ENCODE measurements at regions not wholly inside any gene's neighbourhood (a gene's known extent, or its start where the extent isn't known, plus 50 kb on each side); places are given as distances from the start of the nearest gene placed in this dataset.
A peak's percentile ranks its signal among the peaks of the same experiment; 100 is the strongest.

DNA sequence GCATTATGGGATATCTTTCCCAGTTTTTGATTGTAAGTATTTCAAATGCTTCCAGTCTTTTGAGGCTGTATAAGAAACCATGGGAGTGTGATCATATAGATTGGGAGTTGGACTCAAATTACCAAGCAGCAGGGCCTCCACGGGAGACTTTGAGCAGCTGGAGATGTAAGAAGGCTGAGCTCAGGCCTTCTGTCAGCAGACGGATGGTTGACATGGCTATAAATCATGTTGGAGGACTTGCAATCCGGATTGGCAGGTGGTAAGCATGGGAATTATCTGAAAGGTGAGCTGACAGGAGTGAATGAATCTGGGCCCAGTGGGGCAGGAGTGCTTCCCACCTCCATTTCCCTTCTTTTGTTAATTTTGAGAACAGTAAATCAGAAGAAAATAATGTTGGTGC lies 83.2 kb upstream of the PPM1J start:
- H3K4me1 ChIP-seq (ENCODE audit: control insufficient read depth, insufficient read depth, low read length), result no peaks in the 10 kb centered on the region
- no peaks in the 10 kb centered on the region for H3K36me3 ChIP-seq (ENCODE audit: control insufficient read depth, insufficient read depth, low read length, severe bottlenecking)
- H3K9me3 ChIP-seq (ENCODE audit: control insufficient read depth, low read length), result no peaks in the 10 kb centered on the region
- DNase-seq (ENCODE audit: low read depth), result no peak
- no peak overlapping the region for H3K4me3 ChIP-seq (ENCODE audit: low read length)
- peaks cover 4% of the 10 kb centered on the region for H3K27me3 ChIP-seq (replicated peaks; ENCODE audit: control insufficient read depth, insufficient read depth, low read length)
- H3K9ac ChIP-seq (ENCODE audit: low read length), result no peak overlapping the region

DNA sequence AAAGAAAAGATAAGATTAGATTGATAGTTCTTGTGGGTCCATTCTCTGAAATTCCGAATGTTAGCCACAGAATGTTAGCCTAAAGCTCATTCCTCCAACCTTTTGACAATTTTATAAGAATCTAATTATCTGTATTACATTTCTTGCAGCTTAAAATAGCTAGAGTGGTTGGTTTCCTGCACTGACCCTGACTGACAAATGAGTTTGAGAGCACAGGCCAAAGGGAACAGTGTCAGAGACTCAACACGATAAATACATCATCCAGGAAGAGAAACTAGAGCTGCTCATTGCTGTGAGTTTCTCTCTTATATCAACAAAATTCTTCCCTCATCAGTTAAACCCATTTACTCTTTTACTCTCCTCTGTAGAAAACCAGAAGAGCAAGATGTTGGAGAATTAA lies 82.1 kb upstream of the PPM1J start:
- Histone ChIP-seq H3K27me3 (replicated peaks; ENCODE audit: control insufficient read depth, insufficient read depth, low read length) (peaks cover 4% of the 10 kb centered on the region), H3K4me1 (ENCODE audit: control insufficient read depth, insufficient read depth, low read length) (no peaks in the 10 kb centered on the region), H3K9me3 (ENCODE audit: control insufficient read depth, low read length) (no peaks in the 10 kb centered on the region), H3K36me3 (ENCODE audit: control insufficient read depth, insufficient read depth, low read length, severe bottlenecking) (no peaks in the 10 kb centered on the region), H3K9ac (ENCODE audit: low read length) (no peak overlapping the region), H3K4me3 (ENCODE audit: low read length) (no peak overlapping the region)
- no peak for DNase-seq (ENCODE audit: low read depth)

DNA sequence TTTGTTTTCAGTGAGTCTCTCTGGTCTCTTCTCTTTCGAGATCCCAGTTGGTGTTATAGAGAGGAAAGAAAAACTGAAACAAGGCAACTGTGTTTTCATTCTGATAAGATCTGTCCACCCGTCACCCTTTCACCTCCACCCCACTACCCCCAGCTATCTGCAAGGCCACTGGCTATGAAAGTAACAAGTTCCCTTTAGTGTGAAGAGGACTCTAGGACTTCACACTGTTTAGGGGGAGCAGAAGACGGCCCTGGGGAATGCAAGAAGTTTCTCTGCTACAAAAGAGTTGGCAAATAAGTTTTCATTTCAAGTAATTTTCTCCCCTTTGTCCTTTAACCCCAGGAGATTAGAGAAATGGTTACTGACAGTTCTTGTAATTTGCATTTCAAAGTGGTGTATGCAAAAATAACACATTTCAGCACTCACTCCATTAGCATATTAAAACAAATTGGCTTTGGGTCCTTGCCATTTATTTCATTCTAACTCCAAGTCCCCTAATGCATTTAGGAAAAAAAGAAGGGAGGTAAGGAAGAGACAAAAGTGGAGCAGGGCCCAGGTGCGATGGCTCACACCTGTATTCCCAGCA lies 79.6 kb upstream of the PPM1J start:
- Histone ChIP-seq H3K36me3 (ENCODE audit: control insufficient read depth, insufficient read depth, low read length, severe bottlenecking) (no peaks in the 10 kb centered on the region), H3K9ac (ENCODE audit: low read length) (no peak overlapping the region), H3K4me1 (ENCODE audit: control insufficient read depth, insufficient read depth, low read length) (peaks cover 4% of the 10 kb centered on the region), H3K4me3 (ENCODE audit: low read length) (no peak overlapping the region), H3K27me3 (replicated peaks; ENCODE audit: control insufficient read depth, insufficient read depth, low read length) (peaks cover 4% of the 10 kb centered on the region), H3K9me3 (ENCODE audit: control insufficient read depth, low read length) (no peaks in the 10 kb centered on the region)
- DNase-seq (ENCODE audit: low read depth), result no peak

DNA sequence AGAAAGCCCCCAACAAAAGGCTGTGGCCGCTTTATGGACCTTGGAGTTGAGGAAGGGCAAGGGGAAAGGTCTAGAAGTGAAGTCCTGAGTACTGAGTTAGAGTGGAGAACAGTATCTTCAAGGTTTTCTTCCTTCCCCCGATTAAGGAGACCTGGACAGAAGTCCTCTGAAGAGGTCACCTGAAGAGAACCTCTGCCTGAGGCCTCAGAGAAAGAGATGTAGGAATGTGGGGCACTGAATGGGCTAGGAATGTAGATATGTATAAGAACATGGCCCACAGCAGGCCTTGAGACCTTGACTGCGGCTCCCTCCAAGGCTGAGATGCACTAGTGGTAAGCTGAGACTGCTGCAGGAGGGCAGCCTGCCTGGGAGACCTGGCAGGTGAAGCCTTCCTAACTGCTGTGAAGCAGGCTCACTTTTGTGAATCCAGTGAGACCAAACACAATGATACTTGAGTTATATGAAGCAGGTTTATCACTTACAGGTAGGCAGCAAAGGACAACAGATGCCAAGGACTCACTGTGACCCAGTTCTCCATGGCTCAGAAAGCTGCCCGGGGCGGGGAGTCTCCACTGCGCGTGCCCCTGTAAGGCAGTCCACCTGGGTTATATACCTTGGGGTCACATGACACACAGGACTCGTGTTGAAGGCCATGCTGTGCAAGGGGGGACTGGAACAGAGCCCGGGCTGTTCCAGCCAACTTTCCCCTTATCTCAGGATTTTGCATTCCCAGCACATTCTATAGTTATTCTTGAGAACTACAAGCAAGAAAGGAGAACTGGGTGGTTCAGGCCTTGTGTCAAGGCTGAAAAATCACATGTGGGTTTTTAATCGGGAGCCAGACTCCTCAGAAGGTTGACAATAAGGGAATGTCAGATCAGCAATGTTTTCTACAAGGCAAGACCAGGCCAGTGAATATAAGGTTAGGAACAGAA lies 78.8 kb upstream of the PPM1J start:
- DNase-seq (ENCODE audit: low read depth), result no peak
- no peaks in the 10 kb centered on the region for H3K9me3 ChIP-seq (ENCODE audit: control insufficient read depth, low read length)
- H3K4me1 ChIP-seq (ENCODE audit: control insufficient read depth, insufficient read depth, low read length), result peaks cover 4% of the 10 kb centered on the region
- no peak overlapping the region for H3K4me3 ChIP-seq (ENCODE audit: low read length)
- no peaks in the 10 kb centered on the region for H3K36me3 ChIP-seq (ENCODE audit: control insufficient read depth, insufficient read depth, low read length, severe bottlenecking)
- no peak overlapping the region for H3K9ac ChIP-seq (ENCODE audit: low read length)
- no peaks in the 10 kb centered on the region for H3K27me3 ChIP-seq (replicated peaks; ENCODE audit: control insufficient read depth, insufficient read depth, low read length)

DNA sequence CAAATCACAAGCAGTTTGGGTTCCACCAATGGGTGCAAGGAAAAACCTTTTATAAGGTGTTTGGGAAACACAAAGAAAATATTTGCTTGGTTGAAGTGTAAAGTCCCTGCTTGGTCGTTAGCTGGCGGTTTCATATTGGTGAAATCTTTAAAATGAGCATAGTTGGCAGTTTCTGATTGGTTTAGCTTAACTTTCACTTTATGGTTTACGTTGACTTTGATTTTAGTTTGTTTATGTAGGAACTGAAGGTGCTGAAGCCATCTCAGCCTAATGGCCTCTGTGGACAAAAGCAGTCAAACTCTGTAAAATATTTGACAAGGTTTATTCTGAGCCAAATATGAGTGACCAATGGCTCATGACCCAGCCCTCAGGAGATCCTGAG lies 76.6 kb upstream of the PPM1J start:
- Histone ChIP-seq H3K4me3 (ENCODE audit: low read length) (no peak overlapping the region), H3K9ac (ENCODE audit: low read length) (no peak overlapping the region)

DNA sequence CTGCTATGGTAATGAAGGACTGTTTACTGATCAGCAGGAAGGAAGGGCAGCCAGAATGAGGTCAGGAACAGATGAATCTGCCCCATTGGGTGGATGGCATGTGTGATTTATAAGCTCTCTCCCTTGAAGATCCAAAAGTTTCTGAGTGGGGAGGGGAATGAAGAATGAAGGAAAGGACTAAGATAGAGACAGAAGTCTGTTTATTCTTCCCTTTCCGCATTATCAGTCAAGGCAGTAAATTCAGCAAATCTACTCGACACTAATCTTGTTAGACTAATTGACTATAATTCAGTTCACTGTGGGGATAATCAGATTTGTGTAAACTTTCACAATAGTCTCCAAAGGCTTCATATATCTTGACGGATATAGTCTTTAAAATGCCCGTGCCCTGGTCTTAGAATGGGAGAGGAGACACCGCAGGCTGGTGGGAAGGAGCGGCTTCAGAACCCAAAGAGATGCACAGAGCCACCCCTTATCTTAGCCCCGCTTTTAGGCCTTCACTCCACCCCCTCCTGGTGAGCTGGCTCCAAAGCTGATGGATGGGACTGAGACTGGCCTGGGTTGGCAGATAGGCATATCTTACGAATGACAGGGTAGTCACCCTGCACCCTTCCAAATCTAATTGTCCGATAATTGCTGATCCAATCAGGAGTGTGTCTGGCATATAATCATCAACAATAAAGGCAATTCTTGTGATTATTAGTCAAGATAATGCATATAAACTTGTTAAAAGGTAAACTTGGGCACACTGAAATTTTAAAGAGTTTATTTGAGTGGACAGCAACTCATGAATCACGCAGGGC lies 76.0 kb upstream of the PPM1J start:
- no peak overlapping the region for H3K4me3 ChIP-seq (ENCODE audit: low read length)
- H3K4me1 ChIP-seq (ENCODE audit: control insufficient read depth, insufficient read depth, low read length), result peaks cover 4% of the 10 kb centered on the region
- no peak overlapping the region for H3K9ac ChIP-seq (ENCODE audit: low read length)
- no peaks in the 10 kb centered on the region for H3K9me3 ChIP-seq (ENCODE audit: control insufficient read depth, low read length)
- no peaks in the 10 kb centered on the region for H3K27me3 ChIP-seq (replicated peaks; ENCODE audit: control insufficient read depth, insufficient read depth, low read length)
- H3K36me3 ChIP-seq (ENCODE audit: control insufficient read depth, insufficient read depth, low read length, severe bottlenecking), result no peaks in the 10 kb centered on the region
- DNase-seq (ENCODE audit: low read depth), result no peak

More for the DNA sequence above, 76.6 kb upstream of the PPM1J start:
- Histone ChIP-seq H3K4me1 (ENCODE audit: control insufficient read depth, insufficient read depth, low read length) (peaks cover 4% of the 10 kb centered on the region), H3K36me3 (ENCODE audit: control insufficient read depth, insufficient read depth, low read length, severe bottlenecking) (no peaks in the 10 kb centered on the region), H3K27me3 (replicated peaks; ENCODE audit: control insufficient read depth, insufficient read depth, low read length) (no peaks in the 10 kb centered on the region), H3K9me3 (ENCODE audit: control insufficient read depth, low read length) (no peaks in the 10 kb centered on the region)
- no peak for DNase-seq (ENCODE audit: low read depth)

DNA sequence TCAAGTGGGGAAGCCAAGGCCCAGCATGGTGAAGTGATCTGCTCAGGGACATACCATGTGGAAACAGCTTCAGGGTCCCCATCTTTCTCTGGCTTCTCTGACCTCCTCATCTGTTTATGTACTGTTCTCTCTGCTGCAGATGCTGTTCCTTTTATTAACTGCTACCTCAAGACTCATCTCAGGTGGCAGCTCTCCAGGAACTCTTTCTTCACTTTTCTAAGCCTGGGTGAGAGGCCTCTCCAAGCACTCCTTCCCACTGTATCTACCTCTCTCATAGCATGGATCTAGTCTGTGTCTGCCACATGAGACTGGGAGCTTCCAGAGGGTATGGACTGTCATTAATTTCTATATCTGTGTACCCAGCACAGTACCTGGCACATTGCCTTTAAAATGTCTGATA lies 73.4 kb upstream of the PPM1J start:
- H3K9ac ChIP-seq (ENCODE audit: low read length), result no peak overlapping the region
- H3K36me3 ChIP-seq (ENCODE audit: control insufficient read depth, insufficient read depth, low read length, severe bottlenecking), result no peaks in the 10 kb centered on the region
- no peak overlapping the region for H3K4me3 ChIP-seq (ENCODE audit: low read length)
- peaks cover 3% of the 10 kb centered on the region for H3K27me3 ChIP-seq (replicated peaks; ENCODE audit: control insufficient read depth, insufficient read depth, low read length)
- peaks cover 4% of the 10 kb centered on the region for H3K4me1 ChIP-seq (ENCODE audit: control insufficient read depth, insufficient read depth, low read length)
- no peaks in the 10 kb centered on the region for H3K9me3 ChIP-seq (ENCODE audit: control insufficient read depth, low read length)
- DNase-seq (ENCODE audit: low read depth), result peak; percentile 7

DNA sequence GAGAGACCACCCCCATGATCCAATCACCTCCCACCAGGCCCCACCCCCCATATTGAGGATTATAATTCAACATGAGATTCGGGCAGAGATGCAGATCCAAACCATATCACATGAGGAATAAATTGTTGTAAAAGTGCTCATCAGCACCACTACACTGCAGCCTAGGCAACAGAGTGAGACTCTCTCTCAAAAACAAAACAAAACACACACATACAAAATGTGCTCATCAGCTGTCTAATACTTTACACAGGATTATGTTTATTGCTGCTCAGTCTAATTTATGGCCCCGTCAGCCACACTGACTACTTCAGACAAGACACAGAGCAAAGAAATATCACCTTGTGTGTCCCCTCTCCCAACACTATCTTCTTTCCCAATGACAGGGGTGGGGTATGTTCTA lies 72.9 kb upstream of the PPM1J start:
- Histone ChIP-seq H3K36me3 (ENCODE audit: control insufficient read depth, insufficient read depth, low read length, severe bottlenecking) (no peaks in the 10 kb centered on the region), H3K9ac (ENCODE audit: low read length) (no peak overlapping the region), H3K27me3 (replicated peaks; ENCODE audit: control insufficient read depth, insufficient read depth, low read length) (peaks cover 6% of the 10 kb centered on the region), H3K9me3 (ENCODE audit: control insufficient read depth, low read length) (no peaks in the 10 kb centered on the region), H3K4me3 (ENCODE audit: low read length) (no peak overlapping the region), H3K4me1 (ENCODE audit: control insufficient read depth, insufficient read depth, low read length) (peaks cover 4% of the 10 kb centered on the region)
- no peak for DNase-seq (ENCODE audit: low read depth)

DNA sequence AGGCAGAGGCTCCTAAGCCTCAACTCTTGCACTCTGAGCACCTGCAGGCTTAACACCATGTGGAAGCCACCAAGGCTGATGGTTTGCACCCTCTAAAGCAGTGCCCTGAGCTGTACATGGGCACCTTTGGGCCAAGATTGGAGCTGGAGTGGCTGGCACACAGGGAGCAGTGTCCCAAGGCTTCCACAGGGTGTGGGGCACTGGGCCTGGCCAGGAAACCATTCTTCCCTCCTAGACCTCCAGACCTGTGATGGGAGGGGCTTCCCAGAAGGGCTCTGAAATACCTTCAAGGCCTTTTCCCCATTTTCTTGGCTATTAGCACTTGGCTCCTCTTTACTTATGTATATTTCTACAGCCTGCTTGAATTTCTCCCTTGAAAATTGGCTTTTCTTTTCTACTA lies 67.9 kb upstream of the PPM1J start:
- Histone ChIP-seq H3K27me3 (replicated peaks; ENCODE audit: control insufficient read depth, insufficient read depth, low read length) (peaks cover 7% of the 10 kb centered on the region), H3K4me3 (ENCODE audit: low read length) (no peak overlapping the region), H3K36me3 (ENCODE audit: control insufficient read depth, insufficient read depth, low read length, severe bottlenecking) (no peaks in the 10 kb centered on the region), H3K9me3 (ENCODE audit: control insufficient read depth, low read length) (no peaks in the 10 kb centered on the region), H3K9ac (ENCODE audit: low read length) (no peak overlapping the region), H3K4me1 (ENCODE audit: control insufficient read depth, insufficient read depth, low read length) (no peaks in the 10 kb centered on the region)
- no peak for DNase-seq (ENCODE audit: low read depth)

DNA sequence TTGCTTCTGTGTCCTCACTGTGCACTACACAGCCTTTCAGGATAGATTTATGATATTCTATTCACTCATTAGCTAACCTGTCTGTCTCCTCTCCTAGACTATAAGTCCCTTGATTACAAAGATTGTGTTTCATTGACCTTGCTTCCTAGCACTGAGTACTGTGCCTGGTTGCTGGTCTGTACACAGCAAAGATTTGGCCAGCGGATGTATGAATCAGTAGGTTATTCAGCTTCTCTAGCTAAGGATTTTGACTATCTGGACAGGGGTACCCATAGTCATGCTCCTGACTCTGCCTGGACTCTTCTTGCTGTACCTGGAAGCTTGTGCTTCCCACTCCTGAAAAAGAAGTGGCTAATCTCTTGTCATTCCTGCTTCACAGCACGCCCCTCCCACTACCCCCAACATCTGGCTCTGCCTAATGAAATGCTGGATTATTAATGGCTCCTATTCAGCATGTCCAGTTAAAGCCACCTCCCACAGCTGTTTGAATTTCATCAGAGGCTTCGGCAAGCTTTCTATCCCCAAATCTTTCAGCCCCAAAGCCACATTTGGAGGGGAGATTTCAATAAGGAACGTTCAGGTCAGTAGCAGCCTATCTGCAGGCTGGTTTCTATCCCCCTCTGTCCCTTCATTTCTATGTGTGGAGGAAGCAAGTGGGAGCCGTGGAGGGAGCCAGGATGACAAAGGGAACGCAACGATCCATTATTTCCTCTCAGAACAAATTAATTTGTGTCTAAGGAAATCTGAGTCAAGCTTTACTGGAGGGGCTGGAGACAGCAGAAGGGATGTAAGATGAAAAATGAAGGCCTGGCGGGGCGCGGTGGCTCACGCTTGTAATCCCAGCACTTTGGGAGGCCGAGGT lies 64.8 kb upstream of the PPM1J start:
- Histone ChIP-seq H3K27me3 (replicated peaks; ENCODE audit: control insufficient read depth, insufficient read depth, low read length) (peaks cover 7% of the 10 kb centered on the region), H3K36me3 (ENCODE audit: control insufficient read depth, insufficient read depth, low read length, severe bottlenecking) (no peaks in the 10 kb centered on the region), H3K4me3 (ENCODE audit: low read length) (no peak overlapping the region), H3K9me3 (ENCODE audit: control insufficient read depth, low read length) (no peaks in the 10 kb centered on the region), H3K4me1 (ENCODE audit: control insufficient read depth, insufficient read depth, low read length) (no peaks in the 10 kb centered on the region), H3K9ac (ENCODE audit: low read length) (no peak overlapping the region)
- no peak for DNase-seq (ENCODE audit: low read depth)

Measured in adipocyte (in vitro differentiated cells).